OCI-LY1 (cell line): ENCODE measurements at regions not wholly inside any gene's neighbourhood (a gene's known extent, or its start where the extent isn't known, plus 50 kb on each side); places are given as distances from the start of the nearest gene placed in this dataset.

Source experiments
- H2AFZ ChIP-seq: fragments of 200-600 bp; sonication (generic), shearing (Covaris generic); 2 replicates; pipeline ENCODE4 v1.6.0; 2014; ENCODE audit warnings: antibody characterized with exemption, mild to moderate bottlenecking, low read length
- H3F3A ChIP-seq: fragments of 200-600 bp; sonication (generic), shearing (Covaris generic); 2 replicates; pipeline ENCODE4 v1.6.0; 2014; ENCODE audit warnings: mild to moderate bottlenecking, antibody characterized with exemption, low read length, moderate library complexity; ENCODE audit not compliant: insufficient read depth
- H3K27ac ChIP-seq: fragments of 200-600 bp; sonication (generic); 2 replicates; pipeline ENCODE4 v1.5.1; 2014; ENCODE audit warnings: low read length, mixed run types, mild to moderate bottlenecking, low read depth; ENCODE audit not compliant: poor library complexity, severe bottlenecking
- H3K27me3 ChIP-seq: fragments of 200-600 bp; sonication (generic); 2 replicates; pipeline ENCODE4 v1.6.0; 2014; ENCODE audit warnings: antibody characterized with exemption, mild to moderate bottlenecking, low read length, moderate library complexity; ENCODE audit not compliant: insufficient read depth
- H3K36me3 ChIP-seq: fragments of 200-600 bp; sonication (generic); 2 replicates; pipeline ENCODE4 v1.6.1; 2014; ENCODE audit warnings: mild to moderate bottlenecking, antibody characterized with exemption, low read length, moderate library complexity, mixed read lengths; ENCODE audit not compliant: insufficient read depth
- H3K4me1 ChIP-seq: fragments of 200-600 bp; sonication (generic); 2 replicates; pipeline ENCODE4 v1.5.1; 2014; ENCODE audit warnings: mild to moderate bottlenecking, low read length, moderate library complexity; ENCODE audit not compliant: insufficient read depth, severe bottlenecking
- H3K4me2 ChIP-seq: fragments of 200-600 bp; sonication (generic), shearing (Covaris generic); 2 replicates; pipeline ENCODE4 v1.6.1; 2014; ENCODE audit warnings: low read length
- H3K4me3 ChIP-seq: fragments of 200-600 bp; sonication (generic); 2 replicates; pipeline ENCODE4 v1.5.1; 2014; ENCODE audit warnings: low read length, low read depth, mild to moderate bottlenecking, mixed read lengths; ENCODE audit not compliant: poor library complexity, severe bottlenecking
- H3K79me2 ChIP-seq: fragments of 200-600 bp; shearing (Covaris generic); 2 replicates; pipeline ENCODE4 v1.6.1; 2016; ENCODE audit warnings: mixed run types, low read length, mixed read lengths; ENCODE audit not compliant: insufficient read depth
- H3K9ac ChIP-seq: fragments of 200-600 bp; sonication (generic), shearing (Covaris generic); 2 replicates; pipeline ENCODE4 v1.6.1; 2014; ENCODE audit warnings: mild to moderate bottlenecking, low read length, mixed read lengths
- H3K9me2 ChIP-seq: fragments of 200-600 bp; sonication (generic), shearing (Covaris generic); 2 replicates; pipeline ENCODE4 v1.6.1; 2014; ENCODE audit warnings: low read depth, mild to moderate bottlenecking, low read length, mixed read lengths
- H3K9me3 ChIP-seq: fragments of 200-600 bp; shearing (Covaris generic); 2 replicates; pipeline ENCODE4 v1.6.1; 2014; ENCODE audit warnings: low read length, mixed read lengths
- H4K20me1 ChIP-seq: fragments of 200-600 bp; sonication (generic), shearing (Covaris generic); 2 replicates; pipeline ENCODE4 v1.6.0; 2016; ENCODE audit warnings: mild to moderate bottlenecking, low read length; ENCODE audit not compliant: insufficient read depth
- CTCF ChIP-seq: fragments of 200-600 bp; sonication (generic), shearing (Covaris generic); IDR thresholded peaks from 2 replicates; pipeline ENCODE4 v1.5.1; 2017; ENCODE audit warnings: mild to moderate bottlenecking, antibody characterized with exemption, low read length, moderate library complexity, mixed read lengths
- EZH2 ChIP-seq: fragments of 200-600 bp; sonication (generic), shearing (Covaris generic); IDR thresholded peaks from 2 replicates; pipeline ENCODE4 v1.8.0; 2017; ENCODE audit warnings: borderline replicate concordance, mixed run types, mild to moderate bottlenecking, antibody characterized with exemption, low read length, moderate library complexity, mixed read lengths

GRCh38 chr4:146099585-146099984 is 75.9 kb upstream of the LSM6 start:
- Histone ChIP-seq H3K4me1 (no peaks in the 10 kb centered on the region), H4K20me1 (no peaks in the 10 kb centered on the region), H3K4me2 (no peak overlapping the region), H2AFZ (no peak overlapping the region), H3K27ac (no peak overlapping the region), H3K4me3 (no peak overlapping the region), H3F3A (no peaks in the 10 kb centered on the region), H3K36me3 (no peaks in the 10 kb centered on the region), H3K9me3 (no peaks in the 10 kb centered on the region), H3K9me2 (no peaks in the 10 kb centered on the region), H3K9ac (no peak overlapping the region), H3K27me3 (no peaks in the 10 kb centered on the region), H3K79me2 (no peaks in the 10 kb centered on the region)
- TF ChIP-seq CTCF (no peak), EZH2 (no peak)

- H3K79me2 ChIP-seq, result no peaks in the 10 kb centered on the region
- no peaks in the 10 kb centered on the region for H3K9me2 ChIP-seq
- H2AFZ ChIP-seq, result no peak overlapping the region
- no peaks in the 10 kb centered on the region for H4K20me1 ChIP-seq
- no peak for TF ChIP-seq CTCF
- no peak for TF ChIP-seq EZH2
- H3K27ac ChIP-seq, result no peak overlapping the region
- no peaks in the 10 kb centered on the region for H3K27me3 ChIP-seq
- no peaks in the 10 kb centered on the region for H3K9me3 ChIP-seq
- no peaks in the 10 kb centered on the region for H3F3A ChIP-seq
- no peak overlapping the region for H3K4me2 ChIP-seq
- no peaks in the 10 kb centered on the region for H3K4me1 ChIP-seq
- H3K36me3 ChIP-seq, result no peaks in the 10 kb centered on the region
- no peak overlapping the region for H3K4me3 ChIP-seq
- no peak overlapping the region for H3K9ac ChIP-seq
Observed at GRCh38 chr4:146098978-146099377, 76.5 kb upstream of the LSM6 start.

- Histone ChIP-seq H3K9ac (no peak overlapping the region), H3K79me2 (no peaks in the 10 kb centered on the region), H3K9me2 (no peaks in the 10 kb centered on the region), H3K27me3 (no peaks in the 10 kb centered on the region), H4K20me1 (no peaks in the 10 kb centered on the region), H3K9me3 (no peaks in the 10 kb centered on the region), H3K4me3 (no peak overlapping the region), H3K4me1 (no peaks in the 10 kb centered on the region), H2AFZ (no peak overlapping the region), H3K27ac (no peak overlapping the region), H3F3A (no peaks in the 10 kb centered on the region), H3K36me3 (no peaks in the 10 kb centered on the region), H3K4me2 (no peak overlapping the region)
- TF ChIP-seq EZH2, result no peak
- no peak for TF ChIP-seq CTCF
Observed at GRCh38 chr4:146098397-146098796, 77.1 kb upstream of the LSM6 start.
